GM21825 (cell line): ENCODE measurements at regions not wholly inside any gene's neighbourhood (a gene's known extent, or its start where the extent isn't known, plus 50 kb on each side); places are given as distances from the start of the nearest gene placed in this dataset.
A peak's percentile ranks its signal among the peaks of the same experiment; 100 is the strongest.

ENCODE experiments used
- ATAC-seq: cut with Tn5 transposase; IDR thresholded peaks from one replicate; pipeline ENCODE4 v1.9.1; 2021; ENCODE audit warnings: mild to moderate bottlenecking, moderate library complexity; ENCODE audit not compliant: unreplicated experiment

GRCh38 chr20:19807946-19808330 lies 49.9 kb downstream of the RIN2 start:
- no peak for ATAC-seq

GRCh38 chr20:19808498-19808897 lies 50.4 kb downstream of the RIN2 start:
- no peak for ATAC-seq

- ATAC-seq, result no peak
These were observed 51.4 kb downstream of the RIN2 start for GRCh38 chr20:19809505-19809904.

- no peak for ATAC-seq
These were observed 53.2 kb downstream of the RIN2 start for GRCh38 chr20:19811231-19811630.

GRCh38 chr20:19812056-19812455 lies 54.0 kb downstream of the RIN2 start:
- ATAC-seq, result no peak

GRCh38 chr20:19812696-19813095 lies 54.6 kb downstream of the RIN2 start:
- ATAC-seq, result no peak

GRCh38 chr20:19813846-19814640 lies 56.0 kb downstream of the RIN2 start:
- ATAC-seq, result no peak

GRCh38 chr20:19815553-19815991 lies 57.5 kb downstream of the RIN2 start:
- no peak for ATAC-seq

- ATAC-seq, result no peak
These were observed 58.3 kb downstream of the RIN2 start for GRCh38 chr20:19816386-19816785.

GRCh38 chr20:19817017-19817416 lies 59.0 kb downstream of the RIN2 start:
- ATAC-seq, result no peak

GRCh38 chr20:19819149-19819548 lies 61.1 kb downstream of the RIN2 start:
- no peak for ATAC-seq

GRCh38 chr20:19820555-19821211 lies 62.6 kb downstream of the RIN2 start:
- ATAC-seq, result no peak

- ATAC-seq, result no peak
These were observed 63.5 kb downstream of the RIN2 start for GRCh38 chr20:19821606-19822005.

GRCh38 chr20:19823216-19823615 lies 65.2 kb downstream of the RIN2 start:
- ATAC-seq, result no peak

- no peak for ATAC-seq
These were observed 65.9 kb downstream of the RIN2 start for GRCh38 chr20:19823971-19824370.

- no peak for ATAC-seq
These were observed 66.8 kb downstream of the RIN2 start for GRCh38 chr20:19824861-19825260.

GRCh38 chr20:19826179-19826914 lies 68.3 kb downstream of the RIN2 start:
- ATAC-seq, result no peak

- ATAC-seq, result peak; percentile 28
These were observed 69.8 kb downstream of the RIN2 start for GRCh38 chr20:19827818-19828217.

- peak; percentile 93 for ATAC-seq
These were observed 70.2 kb downstream of the RIN2 start for GRCh38 chr20:19828232-19828631.

- no peak for ATAC-seq
These were observed 72.2 kb downstream of the RIN2 start for GRCh38 chr20:19830211-19830785.

GRCh38 chr20:19832875-19833274 lies 74.8 kb downstream of the RIN2 start:
- ATAC-seq, result no peak
